SKM-1 (cell line): ENCODE measurements at regions not wholly inside any gene's neighbourhood (a gene's known extent, or its start where the extent isn't known, plus 50 kb on each side); places are given as distances from the start of the nearest gene placed in this dataset.
"Not testable (repeated sequence)": the region's sequence is repeated elsewhere in the genome, so short reads cannot be mapped to it uniquely, and the experiment has no call there.

Source experiments
- DNase-seq: peaks from one replicate; lab custom pipeline; 2025; ENCODE audit not compliant: unreplicated experiment; lab: John Stamatoyannopoulos, UW

- DNase-seq, result no peak
Measured at GRCh38 chr13:84127597-84128128, 245.4 kb upstream of the SLITRK1 start.

- DNase-seq, result no peak
Measured at GRCh38 chr13:84126671-84127171, 244.4 kb upstream of the SLITRK1 start.

- no peak for DNase-seq
Measured at GRCh38 chr13:84121456-84121855, 239.2 kb upstream of the SLITRK1 start.

GRCh38 chr13:84118839-84119409 is 236.7 kb upstream of the SLITRK1 start:
- DNase-seq, result no peak

- DNase-seq, result no peak
Measured at GRCh38 chr13:84098273-84098672, 216.0 kb upstream of the SLITRK1 start.

GRCh38 chr13:84097148-84097547 is 214.9 kb upstream of the SLITRK1 start:
- no peak for DNase-seq

- no peak for DNase-seq
Measured at GRCh38 chr13:84096216-84096615, 213.9 kb upstream of the SLITRK1 start.

GRCh38 chr13:84088996-84089395 is 206.7 kb upstream of the SLITRK1 start:
- no peak for DNase-seq

GRCh38 chr13:84086847-84087162 is 204.5 kb upstream of the SLITRK1 start:
- DNase-seq, result no peak

GRCh38 chr13:84086098-84086846 is 204.0 kb upstream of the SLITRK1 start:
- DNase-seq, result not testable (repeated sequence)

GRCh38 chr13:84082462-84082861 is 200.2 kb upstream of the SLITRK1 start:
- no peak for DNase-seq

- no peak for DNase-seq
Measured at GRCh38 chr13:84080748-84081530, 198.7 kb upstream of the SLITRK1 start.

- DNase-seq, result no peak
Measured at GRCh38 chr13:84077271-84077670, 195.0 kb upstream of the SLITRK1 start.

- no peak for DNase-seq
Measured at GRCh38 chr13:84076280-84076679, 194.0 kb upstream of the SLITRK1 start.

- no peak for DNase-seq
Measured at GRCh38 chr13:84050536-84050935, 168.3 kb upstream of the SLITRK1 start.

GRCh38 chr13:84049443-84050219 is 167.4 kb upstream of the SLITRK1 start:
- DNase-seq, result no peak

GRCh38 chr13:84044805-84045204 is 162.5 kb upstream of the SLITRK1 start:
- no peak for DNase-seq

- DNase-seq, result no peak
Measured at GRCh38 chr13:84038001-84038400, 155.7 kb upstream of the SLITRK1 start.

- no peak for DNase-seq
Measured at GRCh38 chr13:84032116-84032515, 149.8 kb upstream of the SLITRK1 start.

- no peak for DNase-seq
Measured at GRCh38 chr13:84031120-84031519, 148.8 kb upstream of the SLITRK1 start.

- no peak for DNase-seq
Measured at GRCh38 chr13:84029396-84029795, 147.1 kb upstream of the SLITRK1 start.
